LNCAP (cell line): ENCODE measurements at regions not wholly inside any gene's neighbourhood (a gene's known extent, or its start where the extent isn't known, plus 50 kb on each side); places are given as distances from the start of the nearest gene placed in this dataset.

ENCODE experiments used
- CTCF ChIP-seq: fragments of 450-650 bp; IDR thresholded peaks from 2 replicates; pipeline ENCODE4 v1.5.1; 2017; ENCODE audit warnings: mild to moderate bottlenecking

- TF ChIP-seq CTCF, result no peak
Measured at GRCh38 chr12:97313471-97314190, 149.0 kb upstream of the RMST start.

GRCh38 chr12:97316321-97316720, 146.3 kb upstream of the RMST start:
- TF ChIP-seq CTCF, result no peak

- no peak for TF ChIP-seq CTCF
Measured at GRCh38 chr12:97321621-97322020, 141.0 kb upstream of the RMST start.

GRCh38 chr12:97322388-97322787, 140.2 kb upstream of the RMST start:
- TF ChIP-seq CTCF, result no peak

- no peak for TF ChIP-seq CTCF
Measured at GRCh38 chr12:97323154-97323553, 139.4 kb upstream of the RMST start.

GRCh38 chr12:97324471-97324870, 138.1 kb upstream of the RMST start:
- TF ChIP-seq CTCF, result no peak

- TF ChIP-seq CTCF, result no peak
Measured at GRCh38 chr12:97335115-97335514, 127.5 kb upstream of the RMST start.
